Fibroblast of lung (primary cell): ENCODE measurements at regions not wholly inside any gene's neighbourhood (a gene's known extent, or its start where the extent isn't known, plus 50 kb on each side); places are given as distances from the start of the nearest gene placed in this dataset.

Source experiments
- DNase-seq, 2 donors: peaks; one replicate each; pipeline versions ENCODE4 v3.0.0 to v3.0.0-alpha.2; 2010; ENCODE audit warnings: low read depth in 2 of 2
- H2AFZ ChIP-seq: 2 replicates; pipeline ENCODE4 v1.5.1; 2012; ENCODE audit warnings: low read length, control low read depth, inconsistent platforms
- H3K27ac ChIP-seq: 2 replicates; pipeline ENCODE4 v1.5.1; 2011; ENCODE audit warnings: low read length, control low read depth; ENCODE audit not compliant: insufficient read depth
- H3K27me3 ChIP-seq: 2 replicates; pipeline ENCODE4 v1.5.1; 2011; ENCODE audit warnings: mild to moderate bottlenecking, low read length; ENCODE audit not compliant: control insufficient read depth, insufficient read depth
- H3K36me3 ChIP-seq: 2 replicates; pipeline ENCODE4 v1.5.1; 2011; ENCODE audit warnings: low read length; ENCODE audit not compliant: control insufficient read depth, insufficient read depth
- H3K4me1 ChIP-seq: 2 replicates; pipeline ENCODE4 v1.5.1; 2011; ENCODE audit warnings: low read length; ENCODE audit not compliant: control insufficient read depth, insufficient read depth; ENCODE audit errors: extremely low read depth
- H3K4me2 ChIP-seq: 2 replicates; pipeline ENCODE4 v1.5.1; 2011; ENCODE audit warnings: low read length, control low read depth; ENCODE audit not compliant: insufficient read depth; ENCODE audit errors: extremely low read depth
- H3K4me3 ChIP-seq, 4 experiments: fragments of 200-600 bp in 1 of 4; sonication (generic) in 1 of 4; replicated peaks in 1 of 4; 2 replicates each; pipeline ENCODE4 v1.5.1; 2011 to 2016; ENCODE audit warnings: low read length in 4 of 4, low read depth in 3 of 4, mild to moderate bottlenecking in 3 of 4, control low read depth in 2 of 4, inconsistent platforms in 1 of 4, mixed read lengths in 1 of 4; ENCODE audit not compliant: insufficient read depth in 1 of 4; ENCODE audit errors: control extremely low read depth in 1 of 4
- H3K79me2 ChIP-seq: 2 replicates; pipeline ENCODE4 v1.5.1; 2012; ENCODE audit warnings: mild to moderate bottlenecking, low read length, inconsistent platforms; ENCODE audit not compliant: control insufficient read depth, insufficient read depth
- H3K9ac ChIP-seq: 2 replicates; pipeline ENCODE4 v1.5.1; 2011; ENCODE audit warnings: mild to moderate bottlenecking, low read length, control low read depth; ENCODE audit not compliant: insufficient read depth
- H3K9me3 ChIP-seq: 2 replicates; pipeline ENCODE4 v1.5.1; 2012; ENCODE audit warnings: low read depth, low read length; ENCODE audit not compliant: control insufficient read depth, insufficient read depth
- H4K20me1 ChIP-seq: 2 replicates; pipeline ENCODE4 v1.5.1; 2011; ENCODE audit warnings: low read length; ENCODE audit not compliant: control insufficient read depth, insufficient read depth; ENCODE audit errors: extremely low read depth
- EZH2 ChIP-seq: IDR thresholded peaks from 2 replicates; pipeline ENCODE4 v1.5.1; 2012; ENCODE audit warnings: low read length, control low read depth, mild to moderate bottlenecking; ENCODE audit errors: missing control alignments
- TF ChIP-seq, protein P1 (sequence below), 2 donors: IDR thresholded peaks in 1 of 2; conservative IDR thresholded peaks in 1 of 2; 1 replicate in 1 of 2; 2 replicates in 1 of 2; pipeline ENCODE4 v1.5.1; 2011 to 2012; ENCODE audit warnings: low read length in 2 of 2, control low read depth in 1 of 2, inconsistent platforms in 1 of 2, low read depth in 1 of 2, mild to moderate bottlenecking in 1 of 2

DNA sequence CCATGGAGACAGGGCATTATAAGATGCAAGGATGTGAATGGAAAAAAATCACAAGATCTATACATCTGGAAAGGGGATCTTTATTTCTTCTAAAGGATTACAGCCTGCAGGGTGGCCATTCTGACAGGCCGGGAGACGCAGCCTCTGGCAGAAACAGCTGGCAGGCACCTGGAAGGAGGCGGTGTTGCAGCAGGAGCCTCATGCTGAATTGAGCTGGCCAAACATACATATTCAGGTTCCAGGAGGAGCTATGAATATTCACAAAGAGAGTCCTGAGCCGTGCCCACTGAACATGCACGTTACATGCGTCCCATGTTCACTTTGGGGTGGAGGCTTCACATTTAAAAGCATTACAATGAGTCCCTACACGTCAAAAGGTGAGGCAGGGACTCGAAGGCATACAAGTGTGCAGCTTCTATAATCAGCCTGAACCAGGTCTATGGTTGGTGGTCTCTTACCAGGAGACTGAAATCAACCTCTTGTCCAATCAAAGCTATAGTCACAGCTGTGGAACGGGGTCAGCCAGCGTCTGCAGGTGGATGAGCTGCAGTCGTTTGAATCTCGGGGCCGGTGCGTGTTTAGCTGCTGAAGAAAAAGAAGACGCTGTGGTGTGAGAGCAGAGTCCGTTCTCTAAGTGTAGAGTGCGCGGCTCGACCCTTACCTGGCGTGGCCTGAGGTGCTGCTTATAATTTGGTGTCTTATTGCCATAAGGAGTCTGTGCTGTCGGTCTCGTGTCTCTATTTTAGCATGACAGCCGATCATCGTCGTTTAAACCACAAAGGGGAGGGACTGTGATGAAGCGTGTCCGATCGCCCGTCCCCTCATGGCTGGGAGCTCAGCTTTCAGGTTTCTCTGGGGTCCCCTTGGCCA is 183.0 kb downstream of the ETS2 start:
- Histone ChIP-seq H3K79me2 (no peaks in the 10 kb centered on the region), H3K27ac (no peak overlapping the region), H2AFZ (no peak overlapping the region), H3K9me3 (no peaks in the 10 kb centered on the region), H3K4me3 (no peak overlapping the region), H3K4me2 (no peak overlapping the region), H4K20me1 (no peaks in the 10 kb centered on the region), H3K4me1 (peaks cover 59% of the 10 kb centered on the region), H3K36me3 (no peaks in the 10 kb centered on the region), H3K27me3 (no peaks in the 10 kb centered on the region), H3K9ac (no peak overlapping the region)
- no peak for TF ChIP-seq EZH2
- TF ChIP-seq, protein P1, sequence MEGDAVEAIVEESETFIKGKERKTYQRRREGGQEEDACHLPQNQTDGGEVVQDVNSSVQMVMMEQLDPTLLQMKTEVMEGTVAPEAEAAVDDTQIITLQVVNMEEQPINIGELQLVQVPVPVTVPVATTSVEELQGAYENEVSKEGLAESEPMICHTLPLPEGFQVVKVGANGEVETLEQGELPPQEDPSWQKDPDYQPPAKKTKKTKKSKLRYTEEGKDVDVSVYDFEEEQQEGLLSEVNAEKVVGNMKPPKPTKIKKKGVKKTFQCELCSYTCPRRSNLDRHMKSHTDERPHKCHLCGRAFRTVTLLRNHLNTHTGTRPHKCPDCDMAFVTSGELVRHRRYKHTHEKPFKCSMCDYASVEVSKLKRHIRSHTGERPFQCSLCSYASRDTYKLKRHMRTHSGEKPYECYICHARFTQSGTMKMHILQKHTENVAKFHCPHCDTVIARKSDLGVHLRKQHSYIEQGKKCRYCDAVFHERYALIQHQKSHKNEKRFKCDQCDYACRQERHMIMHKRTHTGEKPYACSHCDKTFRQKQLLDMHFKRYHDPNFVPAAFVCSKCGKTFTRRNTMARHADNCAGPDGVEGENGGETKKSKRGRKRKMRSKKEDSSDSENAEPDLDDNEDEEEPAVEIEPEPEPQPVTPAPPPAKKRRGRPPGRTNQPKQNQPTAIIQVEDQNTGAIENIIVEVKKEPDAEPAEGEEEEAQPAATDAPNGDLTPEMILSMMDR (conservative IDR thresholded peaks at IDR 0.05 in 1 of 2, IDR thresholded peaks at IDR 0.05 in 1 of 2; ENCODE audit: low read depth in 1 of 2, low read length in 2 of 2): no peak
- no peak for DNase-seq

DNA sequence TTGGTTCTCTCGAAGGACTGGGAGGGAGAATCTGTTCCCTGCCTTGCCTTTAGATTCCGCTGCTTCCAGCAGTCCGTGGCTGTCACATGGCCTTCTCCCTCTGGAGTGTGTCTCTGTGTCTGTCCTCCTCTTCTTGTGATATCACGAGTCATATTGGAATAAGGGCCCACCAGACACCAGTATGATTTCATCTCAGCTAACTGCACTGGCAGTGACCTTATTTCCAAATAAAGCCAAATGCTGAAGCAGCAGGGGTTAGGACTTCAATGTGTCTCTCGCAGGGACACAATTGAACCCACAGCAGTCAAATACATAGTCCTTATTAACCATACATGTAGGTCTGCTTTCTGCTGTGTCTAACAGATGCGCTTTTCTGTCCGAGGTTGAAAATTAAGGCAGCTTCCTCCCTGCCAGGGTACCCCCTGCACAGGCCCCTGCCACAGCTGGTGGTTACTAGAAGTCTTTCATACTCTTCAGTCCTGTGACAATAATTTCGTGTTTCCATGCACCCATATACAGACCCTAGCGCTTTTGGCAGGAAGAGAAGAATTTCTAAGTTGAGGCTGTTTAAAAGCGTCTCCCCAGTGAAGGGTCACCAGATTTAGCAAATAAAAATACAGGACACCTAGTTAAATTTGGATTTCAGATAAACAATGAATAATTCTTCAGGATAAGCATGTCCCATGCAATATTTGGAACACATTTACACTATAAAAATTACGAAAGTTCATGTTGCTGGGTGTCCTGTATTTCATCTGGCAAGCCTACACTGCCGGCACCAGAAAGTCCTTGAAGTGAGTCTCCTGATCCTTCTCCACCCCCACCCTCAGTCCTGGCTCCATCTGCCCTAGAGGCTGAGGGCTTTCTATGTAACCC is 182.1 kb downstream of the ETS2 start:
- Histone ChIP-seq H2AFZ (peak overlapping the region; percentile 9), H3K36me3 (no peaks in the 10 kb centered on the region), H3K79me2 (no peaks in the 10 kb centered on the region), H3K27ac (no peak overlapping the region), H3K4me2 (no peak overlapping the region), H4K20me1 (no peaks in the 10 kb centered on the region), H3K9ac (no peak overlapping the region), H3K27me3 (no peaks in the 10 kb centered on the region), H3K4me3 (no peak overlapping the region), H3K9me3 (no peaks in the 10 kb centered on the region), H3K4me1 (peaks cover 54% of the 10 kb centered on the region)
- TF ChIP-seq EZH2: no peak
- TF ChIP-seq, protein P1 (conservative IDR thresholded peaks at IDR 0.05 in 1 of 2, IDR thresholded peaks at IDR 0.05 in 1 of 2; ENCODE audit: low read depth in 1 of 2, low read length in 2 of 2): no peak
- DNase-seq: no peak
